CD14-positive monocyte (primary cell): ENCODE measurements at regions not wholly inside any gene's neighbourhood (a gene's known extent, or its start where the extent isn't known, plus 50 kb on each side); places are given as distances from the start of the nearest gene placed in this dataset.
"Not testable (repeated sequence)": the region's sequence is repeated elsewhere in the genome, so short reads cannot be mapped to it uniquely, and the experiment has no call there.

Experiments used
- DNase-seq, 3 donors: peaks; one replicate each; pipeline ENCODE4 v3.0.0-alpha.2; 2011 to 2022
- H2AFZ ChIP-seq: 2 replicates; pipeline ENCODE4 v1.6.0; 2012; ENCODE audit warnings: mild to moderate bottlenecking, low read depth, low read length, inconsistent platforms; ENCODE audit not compliant: insufficient read depth, poor library complexity, severe bottlenecking
- H3K27ac ChIP-seq, 2 donors: 1 replicate in 1 of 2; 2 replicates in 1 of 2; pipeline ENCODE4 v1.5.1; 2012 to 2013; ENCODE audit warnings: low read length in 2 of 2, control low read depth in 1 of 2, inconsistent platforms in 1 of 2, low read depth in 1 of 2, mild to moderate bottlenecking in 1 of 2
- H3K27me3 ChIP-seq, 2 donors: one replicate each; pipeline versions ENCODE4 v1.6.0 to v1.6.1; 2011 to 2013; ENCODE audit warnings: low read length in 2 of 2; ENCODE audit not compliant: control insufficient read depth in 2 of 2, insufficient read depth in 2 of 2
- H3K36me3 ChIP-seq, 2 donors: replicated peaks in 1 of 2; 1 replicate in 1 of 2; 2 replicates in 1 of 2; pipeline versions ENCODE4 v1.5.1 to v1.6.1; 2012 to 2013; ENCODE audit warnings: low read length in 2 of 2, control low read depth in 1 of 2, inconsistent platforms in 1 of 2, mild to moderate bottlenecking in 1 of 2; ENCODE audit not compliant: insufficient read depth in 2 of 2, control insufficient read depth in 1 of 2
- H3K4me1 ChIP-seq, 2 donors: 1 replicate in 1 of 2; 2 replicates in 1 of 2; pipeline versions ENCODE4 v1.5.1 to v1.6.1; 2012 to 2013; ENCODE audit warnings: low read length in 2 of 2, control low read depth in 1 of 2, inconsistent platforms in 1 of 2, mild to moderate bottlenecking in 1 of 2, moderate library complexity in 1 of 2; ENCODE audit not compliant: insufficient read depth in 2 of 2, control insufficient read depth in 1 of 2
- H3K4me2 ChIP-seq: replicated peaks from 2 replicates; pipeline ENCODE3; 2012; ENCODE audit warnings: low read length, moderate library complexity, mild to moderate bottlenecking; ENCODE audit not compliant: poor library complexity, severe bottlenecking; ENCODE audit errors: extremely low read depth
- H3K4me3 ChIP-seq, 3 experiments: fragments of 200-600 bp in 1 of 3; sonication (generic) in 1 of 3; replicated peaks in 1 of 3; 1 replicate in 2 of 3; 2 replicates in 1 of 3; pipeline ENCODE4 v1.5.1; 2011 to 2013; ENCODE audit warnings: low read length in 3 of 3, mild to moderate bottlenecking in 3 of 3, control low read depth in 2 of 3, low read depth in 2 of 3, inconsistent platforms in 1 of 3, moderate library complexity in 1 of 3
- H3K79me2 ChIP-seq: 2 replicates; pipeline ENCODE4 v1.6.0; 2012; ENCODE audit warnings: mild to moderate bottlenecking, control low read depth, inconsistent platforms, low read length, moderate library complexity; ENCODE audit not compliant: insufficient read depth
- H3K9ac ChIP-seq: 2 replicates; pipeline ENCODE4 v1.6.0; 2017; ENCODE audit warnings: low read length, mild to moderate bottlenecking; ENCODE audit not compliant: insufficient read depth, poor library complexity, severe bottlenecking
- H3K9me3 ChIP-seq, 2 donors: replicated peaks in 1 of 2; 1 replicate in 1 of 2; 2 replicates in 1 of 2; pipeline versions ENCODE4 v1.5.1 to v1.6.1; 2012 to 2013; ENCODE audit warnings: low read length in 2 of 2, control low read depth in 1 of 2; ENCODE audit not compliant: control insufficient read depth in 1 of 2, insufficient read depth in 1 of 2
- H4K20me1 ChIP-seq: 2 replicates; pipeline ENCODE4 v1.6.0; 2012; ENCODE audit warnings: mild to moderate bottlenecking, low read length, control low read depth, moderate library complexity; ENCODE audit not compliant: insufficient read depth
- H3K27ac Mint-ChIP-seq, 7 donors: one replicate each; pipeline ENCODE4 v1.8.0; 2020; ENCODE audit warnings: mild to moderate bottlenecking in 7 of 7, mixed read lengths in 7 of 7, moderate library complexity in 6 of 7, inconsistent platforms in 2 of 7
- H3K27me3 Mint-ChIP-seq, 3 donors: one replicate each; pipeline ENCODE4 v1.8.0; 2021 to 2022; ENCODE audit warnings: low read depth in 3 of 3, mild to moderate bottlenecking in 3 of 3, mixed read lengths in 3 of 3, moderate library complexity in 3 of 3, inconsistent platforms in 1 of 3
- H3K36me3 Mint-ChIP-seq, 2 donors: one replicate each; pipeline ENCODE4 v1.8.0; 2020; ENCODE audit warnings: mixed read lengths in 2 of 2, inconsistent platforms in 1 of 2, mild to moderate bottlenecking in 1 of 2
- H3K4me1 Mint-ChIP-seq: one replicate; pipeline ENCODE4 v1.8.0; 2020; ENCODE audit warnings: mild to moderate bottlenecking, mixed read lengths
- H3K4me3 Mint-ChIP-seq, 2 donors: one replicate each; pipeline ENCODE4 v1.8.0; 2020; ENCODE audit warnings: mild to moderate bottlenecking in 2 of 2, mixed read lengths in 2 of 2, moderate library complexity in 1 of 2
- H3K9me3 Mint-ChIP-seq, 7 donors: one replicate each; pipeline ENCODE4 v1.8.0; 2020 to 2022; ENCODE audit warnings: mixed read lengths in 7 of 7, mild to moderate bottlenecking in 6 of 7, moderate library complexity in 6 of 7, inconsistent platforms in 2 of 7
- WGBS: methylation state at CpG from one replicate; pipeline ENCODE4 v1.1.5; 2013; ENCODE audit warnings: missing lambda C conversion rate; ENCODE audit not compliant: insufficient coverage; 5-methylcytosine and 5-hydroxymethylcytosine counted together
- intact Hi-C, 2 donors: fragments of 100-400 bp; cut with micrococcal nuclease; formaldehyde crosslinking; loops; one replicate each; pipeline versions ENCODE4 v1.15.0 to v1.15.1; 2023

- H3K27me3 ChIP-seq, intact Hi-C loops, H3K9me3 Mint-ChIP-seq, H3K36me3 ChIP-seq, H3K9ac ChIP-seq, H4K20me1 ChIP-seq, H3K4me3 Mint-ChIP-seq, DNase-seq, H3K9me3 ChIP-seq, H3K4me3 ChIP-seq, H3K4me1 Mint-ChIP-seq, H3K79me2 ChIP-seq, H3K27me3 Mint-ChIP-seq, H3K27ac Mint-ChIP-seq, H3K36me3 Mint-ChIP-seq, H3K4me2 ChIP-seq, H2AFZ ChIP-seq, H3K27ac ChIP-seq, H3K4me1 ChIP-seq: not testable (repeated sequence)
- WGBS: no CpG with 5 or more reads among the region's 10 CpGs
Measured at GRCh38 chr21:6506167-6506894, 4015.1 kb upstream of the TPTE start.

GRCh38 chr21:6507632-6508031 lies 4013.8 kb upstream of the TPTE start:
- H3K27ac Mint-ChIP-seq, H3K79me2 ChIP-seq, H3K27me3 Mint-ChIP-seq, H3K27me3 ChIP-seq, H3K9ac ChIP-seq, DNase-seq, H3K9me3 ChIP-seq, H3K4me3 ChIP-seq, H3K4me1 ChIP-seq, H3K4me1 Mint-ChIP-seq, H3K4me3 Mint-ChIP-seq, H3K36me3 Mint-ChIP-seq, intact Hi-C loops, H4K20me1 ChIP-seq, H2AFZ ChIP-seq, H3K27ac ChIP-seq, H3K36me3 ChIP-seq, H3K4me2 ChIP-seq, H3K9me3 Mint-ChIP-seq: not testable (repeated sequence)
- no CpG with 5 or more reads among the region's 4 CpGs for whole genome bisulfite sequencing

- H3K79me2 ChIP-seq, H4K20me1 ChIP-seq, H3K36me3 Mint-ChIP-seq, H3K4me3 Mint-ChIP-seq, H3K4me1 Mint-ChIP-seq, H2AFZ ChIP-seq, H3K36me3 ChIP-seq, H3K4me2 ChIP-seq, H3K9ac ChIP-seq, H3K27ac Mint-ChIP-seq, H3K4me3 ChIP-seq, H3K4me1 ChIP-seq, H3K27ac ChIP-seq, H3K27me3 ChIP-seq, intact Hi-C loops, H3K9me3 Mint-ChIP-seq, H3K9me3 ChIP-seq, H3K27me3 Mint-ChIP-seq, DNase-seq: not testable (repeated sequence)
- no CpG with 5 or more reads among the region's 7 CpGs for WGBS
Measured at GRCh38 chr21:6521777-6522176, 3999.6 kb upstream of the TPTE start.

- H3K4me1 ChIP-seq, H4K20me1 ChIP-seq, H3K27me3 ChIP-seq, H3K27ac Mint-ChIP-seq, H3K27ac ChIP-seq, H3K36me3 ChIP-seq, H2AFZ ChIP-seq, H3K9ac ChIP-seq, DNase-seq, H3K9me3 Mint-ChIP-seq, H3K36me3 Mint-ChIP-seq, H3K4me3 Mint-ChIP-seq, H3K79me2 ChIP-seq, H3K4me1 Mint-ChIP-seq, H3K27me3 Mint-ChIP-seq, intact Hi-C loops, H3K4me2 ChIP-seq, H3K4me3 ChIP-seq, H3K9me3 ChIP-seq: not testable (repeated sequence)
- WGBS: no CpG with 5 or more reads among the region's 10 CpGs
Measured at GRCh38 chr21:6526213-6526612, 3995.2 kb upstream of the TPTE start.
